Neural cell (in vitro differentiated cells): ENCODE measurements at regions not wholly inside any gene's neighbourhood (a gene's known extent, or its start where the extent isn't known, plus 50 kb on each side); places are given as distances from the start of the nearest gene placed in this dataset.

ENCODE experiments used
- H2AFZ ChIP-seq: fragments of 200-600, 300-800 bp; sonication (generic), shearing (Covaris generic); 2 replicates; pipeline ENCODE4 v1.6.0; 2014; ENCODE audit warnings: low read depth, mild to moderate bottlenecking, antibody characterized with exemption, low read length, moderate library complexity
- H3F3A ChIP-seq: fragments of 200-600 bp; shearing (Covaris generic); 2 replicates; pipeline ENCODE4 v1.6.1; 2016; ENCODE audit warnings: mild to moderate bottlenecking, moderate library complexity, mixed read lengths, antibody characterized with exemption, low read length; ENCODE audit not compliant: insufficient read depth, poor library complexity, severe bottlenecking
- H3K27ac ChIP-seq: fragments of 200-600, 300-800 bp; sonication (generic), shearing (Covaris generic); 2 replicates; pipeline ENCODE4 v1.5.1; 2014; ENCODE audit warnings: mild to moderate bottlenecking, low read length, moderate library complexity
- H3K27me3 ChIP-seq: fragments of 300-800, 200-600 bp; sonication (generic), shearing (Covaris generic); 2 replicates; pipeline ENCODE4 v1.6.0; 2014; ENCODE audit warnings: mild to moderate bottlenecking, low read depth, low read length, moderate library complexity; ENCODE audit not compliant: insufficient read depth
- H3K36me3 ChIP-seq: fragments of 300-800, 200-600 bp; sonication (generic), shearing (Covaris generic); 2 replicates; pipeline ENCODE4 v1.5.1; 2014; ENCODE audit warnings: mild to moderate bottlenecking, antibody characterized with exemption, low read length, moderate library complexity; ENCODE audit not compliant: insufficient read depth
- H3K4me2 ChIP-seq: fragments of 300-800, 200-600 bp; sonication (generic), shearing (Covaris generic); 2 replicates; pipeline ENCODE4 v1.6.0; 2014; ENCODE audit warnings: mild to moderate bottlenecking, low read length
- H3K4me3 ChIP-seq: fragments of 300-800, 200-600 bp; sonication (generic), shearing (Covaris generic); 2 replicates; pipeline ENCODE4 v1.5.1; 2014; ENCODE audit warnings: mild to moderate bottlenecking, low read length, moderate library complexity
- H3K79me2 ChIP-seq: fragments of 200-600 bp; shearing (Covaris generic); replicated peaks from 2 replicates; pipeline ENCODE4 v1.6.0; 2014; ENCODE audit warnings: mild to moderate bottlenecking, low read length, moderate library complexity; ENCODE audit not compliant: insufficient read depth
- H3K9ac ChIP-seq: fragments of 300-800, 200-600 bp; sonication (generic), shearing (Covaris generic); 2 replicates; pipeline ENCODE4 v1.6.1; 2016; ENCODE audit warnings: mild to moderate bottlenecking, low read length, mixed read lengths
- H3K9me2 ChIP-seq: fragments of 200-600 bp; shearing (Covaris generic); 2 replicates; pipeline ENCODE4 v1.6.1; 2016; ENCODE audit warnings: mild to moderate bottlenecking, low read length, mixed read lengths; ENCODE audit not compliant: insufficient read depth
- H3K9me3 ChIP-seq: fragments of 200-600, 300-800 bp; sonication (generic), shearing (Covaris generic); 2 replicates; pipeline ENCODE4 v1.6.1; 2016; ENCODE audit warnings: mild to moderate bottlenecking, mixed run types, low read length, moderate library complexity, mixed read lengths
- H4K20me1 ChIP-seq: fragments of 200-600 bp; shearing (Covaris generic); 2 replicates; pipeline ENCODE4 v1.6.1; 2016; ENCODE audit warnings: mild to moderate bottlenecking, mixed run types; ENCODE audit not compliant: insufficient read depth
- CTCF ChIP-seq: fragments of 450-650 bp; IDR thresholded peaks from 2 replicates; pipeline ENCODE4 v1.5.1; 2014; ENCODE audit warnings: antibody characterized with exemption, mild to moderate bottlenecking, moderate library complexity; ENCODE audit not compliant: poor library complexity, severe bottlenecking
- EP300 ChIP-seq: fragments of 450-650 bp; conservative IDR thresholded peaks from 2 replicates; pipeline ENCODE4 v1.6.1; 2014; ENCODE audit warnings: antibody characterized with exemption, mild to moderate bottlenecking, moderate library complexity; ENCODE audit not compliant: poor library complexity, severe bottlenecking
- EZH2 ChIP-seq: fragments of 200-600, 300-800 bp; shearing (Covaris generic), sonication (generic); IDR thresholded peaks from 2 replicates; pipeline ENCODE4 v1.6.1; 2014; ENCODE audit warnings: antibody characterized with exemption, low read length, borderline replicate concordance, mild to moderate bottlenecking; ENCODE audit not compliant: insufficient read depth, poor library complexity, severe bottlenecking
- MXI1 ChIP-seq: fragments of 450-650 bp; conservative IDR thresholded peaks from 2 replicates; pipeline ENCODE4 v1.6.1; 2014; ENCODE audit warnings: antibody characterized with exemption, mild to moderate bottlenecking; ENCODE audit not compliant: poor library complexity, severe bottlenecking
- POLR2AphosphoS5 ChIP-seq: IDR thresholded peaks from 2 replicates; pipeline ENCODE4 v1.6.1; 2012
- RAD21 ChIP-seq: fragments of 450-650 bp; conservative IDR thresholded peaks from 2 replicates; pipeline ENCODE4 v1.6.1; 2014; ENCODE audit warnings: antibody characterized with exemption, mild to moderate bottlenecking, moderate library complexity
- REST ChIP-seq: IDR thresholded peaks from 2 replicates; pipeline ENCODE4 v1.6.1; 2012; ENCODE audit warnings: borderline replicate concordance
- SMC3 ChIP-seq: fragments of 450-650 bp; conservative IDR thresholded peaks from 2 replicates; pipeline ENCODE4 v1.6.1; 2014; ENCODE audit warnings: antibody characterized with exemption, mild to moderate bottlenecking, moderate library complexity; ENCODE audit not compliant: poor library complexity
- TAF1 ChIP-seq: IDR thresholded peaks from 2 replicates; pipeline ENCODE4 v1.6.1; 2012; ENCODE audit warnings: low read depth

- no peaks in the 10 kb centered on the region for H4K20me1 ChIP-seq
- no peaks in the 10 kb centered on the region for H3K27me3 ChIP-seq
- no peaks in the 10 kb centered on the region for H3K9me2 ChIP-seq
- TF ChIP-seq POLR2AphosphoS5, result no peak
- no peak for TF ChIP-seq SMC3
- TF ChIP-seq CTCF, result no peak
- no peak overlapping the region for H2AFZ ChIP-seq
- H3K36me3 ChIP-seq, result no peaks in the 10 kb centered on the region
- no peak overlapping the region for H3K27ac ChIP-seq
- no peaks in the 10 kb centered on the region for H3F3A ChIP-seq
- H3K79me2 ChIP-seq, result no peaks in the 10 kb centered on the region
- no peak overlapping the region for H3K4me3 ChIP-seq
- H3K4me2 ChIP-seq, result no peak overlapping the region
- no peaks in the 10 kb centered on the region for H3K9me3 ChIP-seq
- no peak overlapping the region for H3K9ac ChIP-seq
These were observed 443.0 kb upstream of the KLF4 start for GRCh38 chr9:107932601-107933000.

- no peaks in the 10 kb centered on the region for H3K27me3 ChIP-seq
- H3K9me2 ChIP-seq, result no peaks in the 10 kb centered on the region
- H3K79me2 ChIP-seq, result no peaks in the 10 kb centered on the region
- H3K4me2 ChIP-seq, result no peak overlapping the region
- no peak overlapping the region for H3K4me3 ChIP-seq
- no peaks in the 10 kb centered on the region for H3K36me3 ChIP-seq
- no peaks in the 10 kb centered on the region for H3K9me3 ChIP-seq
- H4K20me1 ChIP-seq, result no peaks in the 10 kb centered on the region
- H3K9ac ChIP-seq, result no peak overlapping the region
- no peak for TF ChIP-seq RAD21
- TF ChIP-seq CTCF, result no peak
- no peak for TF ChIP-seq TAF1
- no peak for TF ChIP-seq POLR2AphosphoS5
- TF ChIP-seq REST, result no peak
- TF ChIP-seq MXI1, result no peak
- no peak for TF ChIP-seq EZH2
- no peak for TF ChIP-seq EP300
- no peak for TF ChIP-seq SMC3
- H2AFZ ChIP-seq, result no peak overlapping the region
- no peak overlapping the region for H3K27ac ChIP-seq
- H3F3A ChIP-seq, result no peaks in the 10 kb centered on the region
These were observed 442.5 kb upstream of the KLF4 start for GRCh38 chr9:107932046-107932445.
